WTC11 (cell line): ENCODE measurements at regions not wholly inside any gene's neighbourhood (a gene's known extent, or its start where the extent isn't known, plus 50 kb on each side); places are given as distances from the start of the nearest gene placed in this dataset.

Experiments
- ATAC-seq: fragments of 200-7000 bp; cut with Tn5 transposase; 2 replicates; pipeline ENCODE4 v1.10.0; 2021; ENCODE audit warnings: mild to moderate bottlenecking, moderate library complexity
- CTCF ChIA-PET: fragments of 300-600 bp; sonication (Branson Sonifier 250); formaldehyde crosslinking; loops from one replicate; lab custom pipeline; 2021; ENCODE audit warnings: antibody characterized with exemption; lab: Charles Lee
- POLR2A ChIA-PET: fragments of 350-600 bp; sonication (Branson Sonifier 250); formaldehyde crosslinking; loops from one replicate; lab custom pipeline; 2021; ENCODE audit warnings: antibody characterized with exemption; lab: Charles Lee
- DNase-seq: peaks from one replicate; pipeline ENCODE4 v3.0.0; 2021; ENCODE audit warnings: low spot score
- H3K27ac Mint-ChIP-seq: 2 replicates; pipeline ENCODE4 v1.8.0; 2021; ENCODE audit warnings: mixed read lengths
- H3K27me3 Mint-ChIP-seq: 2 replicates; pipeline ENCODE4 v1.8.0; 2021; ENCODE audit warnings: low read depth, mild to moderate bottlenecking, moderate library complexity, mixed read lengths
- H3K36me3 Mint-ChIP-seq: 2 replicates; pipeline ENCODE4 v1.8.0; 2021; ENCODE audit warnings: mixed read lengths
- H3K4me1 Mint-ChIP-seq: 2 replicates; pipeline ENCODE4 v1.8.0; 2022; ENCODE audit warnings: mixed read lengths
- H3K4me3 Mint-ChIP-seq: 2 replicates; pipeline ENCODE4 v1.8.0; 2021; ENCODE audit warnings: mild to moderate bottlenecking, moderate library complexity, mixed read lengths
- H3K9me3 Mint-ChIP-seq: 2 replicates; pipeline ENCODE4 v1.8.0; 2021; ENCODE audit warnings: mixed read lengths
- AFF4 ChIP-seq: sonication (generic); formaldehyde crosslinking; IDR thresholded peaks from 2 replicates; pipeline ENCODE4 v1.8.1; 2023; ENCODE audit warnings: mild to moderate bottlenecking, missing genetic modification reagents, borderline replicate concordance
- ARID4B ChIP-seq: sonication (generic); formaldehyde crosslinking; IDR thresholded peaks from 2 replicates; pipeline ENCODE4 v1.8.0; 2023; ENCODE audit warnings: missing genetic modification reagents, mild to moderate bottlenecking, borderline replicate concordance
- ATF1 ChIP-seq: sonication (generic); formaldehyde crosslinking; IDR thresholded peaks from 2 replicates; pipeline ENCODE4 v1.8.1; 2023; ENCODE audit warnings: mild to moderate bottlenecking, moderate library complexity, missing genetic modification reagents
- CBFB ChIP-seq: sonication (generic); formaldehyde crosslinking; IDR thresholded peaks from 2 replicates; pipeline ENCODE4 v1.8.1; 2022; ENCODE audit warnings: mild to moderate bottlenecking, low read depth, missing genetic modification reagents
- CREB1 ChIP-seq: sonication (generic); formaldehyde crosslinking; IDR thresholded peaks from 2 replicates; pipeline ENCODE4 v1.8.0; 2023; ENCODE audit warnings: mild to moderate bottlenecking, missing genetic modification reagents
- CTCF ChIP-seq: fragments of 200-600 bp; IDR thresholded peaks from 2 replicates; pipeline ENCODE4 v1.8.0; 2022; ENCODE audit warnings: antibody characterized with exemption
- E2F1 ChIP-seq: sonication (generic); formaldehyde crosslinking; IDR thresholded peaks from 2 replicates; pipeline ENCODE4 v1.8.0; 2022; ENCODE audit warnings: mild to moderate bottlenecking, missing genetic modification reagents
- ERG ChIP-seq: fragments of 250-450 bp; sonication (Bioruptor Pico); IDR thresholded peaks from 2 replicates; pipeline ENCODE4 v1.8.0; 2021; ENCODE audit warnings: mild to moderate bottlenecking
- FOXJ3 ChIP-seq: sonication (generic); formaldehyde crosslinking; IDR thresholded peaks from 2 replicates; pipeline ENCODE4 v1.9.0; 2021; ENCODE audit warnings: missing genetic modification reagents, mild to moderate bottlenecking, borderline replicate concordance
- GTF2I ChIP-seq: fragments of 250-450 bp; sonication (Bioruptor Pico); conservative IDR thresholded peaks from 2 replicates; pipeline ENCODE4 v1.4.0; 2021; ENCODE audit warnings: mild to moderate bottlenecking
- HMGA2 ChIP-seq: fragments of 250-450 bp; sonication (Bioruptor Pico); IDR thresholded peaks from 2 replicates; pipeline ENCODE4 v1.4.0; 2021; ENCODE audit warnings: mild to moderate bottlenecking, moderate library complexity
- JAZF1 ChIP-seq: fragments of 250-450 bp; sonication (Bioruptor Pico); IDR thresholded peaks from 2 replicates; pipeline ENCODE4 v1.9.0; 2021; ENCODE audit warnings: moderate library complexity, mild to moderate bottlenecking, inconsistent platforms
- NR2C2 ChIP-seq: sonication (generic); formaldehyde crosslinking; IDR thresholded peaks from 2 replicates; pipeline ENCODE4 v1.8.0; 2022; ENCODE audit warnings: mild to moderate bottlenecking, missing genetic modification reagents
- PREB ChIP-seq: sonication (generic); formaldehyde crosslinking; IDR thresholded peaks from 2 replicates; pipeline ENCODE4 v1.8.1; 2022; ENCODE audit warnings: mild to moderate bottlenecking, missing genetic modification reagents, moderate library complexity, borderline replicate concordance
- RELA ChIP-seq: sonication (generic); formaldehyde crosslinking; IDR thresholded peaks from 2 replicates; pipeline ENCODE4 v1.8.1; 2022; ENCODE audit warnings: missing genetic modification reagents, mild to moderate bottlenecking, borderline replicate concordance
- ZNF138 ChIP-seq: sonication (generic); formaldehyde crosslinking; conservative IDR thresholded peaks from 2 replicates; pipeline ENCODE4 v1.8.1; 2022; ENCODE audit warnings: mild to moderate bottlenecking, moderate library complexity, missing genetic modification reagents
- ZNF263 ChIP-seq: sonication (generic); formaldehyde crosslinking; IDR thresholded peaks from 2 replicates; pipeline ENCODE4 v1.8.1; 2022; ENCODE audit warnings: low read depth, mild to moderate bottlenecking, moderate library complexity, missing genetic modification reagents
- ZNF281 ChIP-seq: sonication (generic); formaldehyde crosslinking; IDR thresholded peaks from 2 replicates; pipeline ENCODE4 v1.8.0; 2023; ENCODE audit warnings: mild to moderate bottlenecking, missing genetic modification reagents

- Mint-ChIP-seq H3K27me3 (peaks cover 2% of the 10 kb centered on the region), H3K9me3 (peaks cover 59% of the 10 kb centered on the region), H3K27ac (no peak overlapping the region), H3K36me3 (peaks cover 53% of the 10 kb centered on the region), H3K4me3 (no peak overlapping the region), H3K4me1 (no peaks in the 10 kb centered on the region)
- TF ChIP-seq ZNF263 (CRISPR knock-in tag) (no peak), E2F1 (CRISPR knock-in tag) (no peak), CREB1 (no peak), RELA (CRISPR knock-in tag) (no peak)
- POLR2A ChIA-PET, result no interaction called here
- CTCF ChIA-PET, result no interaction called here
- DNase-seq (no peak), ATAC-seq (no peak)
These were observed 461.2 kb downstream of the TMEM121 start for GRCh38 chr14:105987563-105987962.

GRCh38 chr14:105989566-105990302, 463.4 kb downstream of the TMEM121 start:
- Mint-ChIP-seq H3K4me3 (no peak overlapping the region), H3K27me3 (peaks cover 2% of the 10 kb centered on the region), H3K36me3 (peaks cover 69% of the 10 kb centered on the region), H3K27ac (no peak overlapping the region), H3K4me1 (no peaks in the 10 kb centered on the region), H3K9me3 (peaks cover 76% of the 10 kb centered on the region)
- ATAC-seq (no peak), DNase-seq (no peak)
- CTCF ChIA-PET, result no interaction called here
- POLR2A ChIA-PET, result no interaction called here
- TF ChIP-seq JAZF1 (CRISPR knock-in tag) (no peak), CBFB (no peak), HMGA2 (CRISPR knock-in tag) (no peak), ATF1 (CRISPR knock-in tag) (no peak), FOXJ3 (CRISPR knock-in tag) (no peak), ARID4B (CRISPR knock-in tag) (no peak), NR2C2 (CRISPR knock-in tag) (no peak), PREB (CRISPR knock-in tag) (no peak), ZNF138 (CRISPR knock-in tag) (no peak), AFF4 (CRISPR knock-in tag) (no peak), ERG (CRISPR knock-in tag) (no peak), ZNF281 (no peak), GTF2I (no peak), CTCF (no peak)
